Activated B cell treated with CpG ODN at 0.5 μM for 24 hours (primary cell): ENCODE measurements at regions not wholly inside any gene's neighbourhood (a gene's known extent, or its start where the extent isn't known, plus 50 kb on each side); places are given as distances from the start of the nearest gene placed in this dataset.

Source experiments
- ATAC-seq: fragments of 200-7000 bp; cut with Tn5 transposase; one replicate; pipeline ENCODE4 v1.10.0; 2021; ENCODE audit warnings: low read depth, mild to moderate bottlenecking, moderate library complexity
- CTCF ChIA-PET: fragments of 350-600 bp; sonication (Branson Sonifier 250); formaldehyde crosslinking; loops from one replicate; lab custom pipeline; 2021; ENCODE audit warnings: antibody characterized with exemption; lab: Charles Lee
- POLR2A ChIA-PET: fragments of 350-600 bp; sonication (Branson Sonifier 250); formaldehyde crosslinking; loops from one replicate; lab custom pipeline; 2021; ENCODE audit warnings: antibody characterized with exemption; lab: Charles Lee
- DNase-seq: peaks from one replicate; pipeline ENCODE4 v3.0.0; 2022
- H3K27ac Mint-ChIP-seq: one replicate; pipeline ENCODE4 v1.8.0; 2020; ENCODE audit warnings: mixed read lengths
- H3K27me3 Mint-ChIP-seq: one replicate; pipeline ENCODE4 v1.8.0; 2021; ENCODE audit warnings: mixed read lengths
- H3K36me3 Mint-ChIP-seq: one replicate; pipeline ENCODE4 v1.8.0; 2021; ENCODE audit warnings: low read depth, mixed read lengths
- H3K4me1 Mint-ChIP-seq: one replicate; pipeline ENCODE4 v1.8.0; 2021; ENCODE audit warnings: mixed read lengths
- H3K4me3 Mint-ChIP-seq: one replicate; pipeline ENCODE4 v1.8.0; 2020; ENCODE audit warnings: mild to moderate bottlenecking, mixed read lengths
- H3K9me3 Mint-ChIP-seq: one replicate; pipeline ENCODE4 v1.8.0; 2020; ENCODE audit warnings: mixed read lengths
- intact Hi-C: fragments of 100-400 bp; cut with micrococcal nuclease; formaldehyde crosslinking; loops from one replicate; pipeline ENCODE4 v1.15.1; 2024
- TF ChIP-seq, protein P1 (sequence below): fragments of 200-600 bp; IDR thresholded peaks from one replicate; pipeline ENCODE4 v1.8.0; 2022; ENCODE audit warnings: antibody characterized with exemption, mild to moderate bottlenecking

DNA sequence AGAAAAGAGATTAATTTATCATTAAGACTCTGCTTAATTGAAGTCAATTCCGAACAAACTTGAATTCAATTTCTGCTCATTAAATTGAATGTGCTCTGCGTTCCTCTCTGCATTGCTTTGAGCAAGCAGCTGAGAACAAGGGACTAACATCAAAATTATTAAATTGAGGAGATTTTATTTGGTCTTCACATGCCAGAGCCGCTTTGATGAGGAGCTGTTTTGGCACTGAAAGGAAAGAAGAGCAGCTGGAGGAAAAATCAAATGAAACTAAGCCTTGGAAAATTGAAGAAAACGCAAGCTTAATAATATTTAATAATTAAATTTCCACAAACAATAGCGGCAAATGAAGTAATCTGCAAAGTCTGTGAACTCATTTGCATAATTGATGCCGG is 222.0 kb upstream of the PKN2 start:
- H3K36me3 Mint-ChIP-seq = no peaks in the 10 kb centered on the region
- CTCF ChIA-PET = no interaction called here
- intact Hi-C loops = no loop called here

DNA sequence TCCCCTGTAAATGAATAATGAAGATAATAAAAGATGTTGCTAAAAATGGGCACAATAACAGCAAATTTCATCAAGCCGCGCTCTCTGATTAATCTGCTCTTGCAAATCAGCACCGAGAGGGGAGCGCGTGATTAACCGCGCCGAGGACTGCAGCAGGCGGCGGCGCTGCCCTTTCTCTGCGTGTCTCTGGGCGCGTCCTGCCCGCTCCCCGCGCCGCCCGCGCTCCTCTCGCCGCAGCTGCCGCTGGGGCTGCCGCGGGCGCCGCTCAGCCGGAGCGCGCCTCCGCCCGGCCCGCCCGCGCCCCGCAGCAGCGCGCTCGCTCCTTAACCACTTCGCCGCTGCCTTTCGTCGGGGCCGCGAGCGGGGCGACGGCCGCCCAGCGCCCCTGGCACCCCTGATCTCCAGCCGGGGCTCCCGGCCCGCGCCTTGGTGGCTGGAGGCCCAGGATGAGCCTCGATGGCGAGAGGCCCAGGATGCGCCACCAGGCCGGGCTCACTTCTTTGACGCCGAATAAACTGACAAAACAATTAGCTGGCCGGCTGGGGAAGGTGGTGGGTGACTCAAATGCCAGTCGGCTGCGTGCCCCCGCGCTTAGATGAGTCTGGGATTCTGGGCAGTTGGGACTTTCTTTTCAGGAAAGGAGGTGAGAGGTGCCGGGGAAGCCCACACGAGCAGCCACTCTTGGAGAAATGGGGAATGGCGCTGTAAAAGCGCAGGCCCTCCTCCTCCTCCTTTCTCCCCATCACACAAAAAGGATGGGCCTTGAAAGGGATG is 221.4 kb upstream of the PKN2 start:
- CTCF ChIA-PET = no interaction called here
- Mint-ChIP-seq H3K4me3 (no peak overlapping the region), H3K27me3 (peaks cover 19% of the 10 kb centered on the region), H3K36me3 (no peaks in the 10 kb centered on the region), H3K9me3 (peaks cover 2% of the 10 kb centered on the region), H3K4me1 (no peaks in the 10 kb centered on the region), H3K27ac (no peak overlapping the region)
- TF ChIP-seq, protein P1, sequence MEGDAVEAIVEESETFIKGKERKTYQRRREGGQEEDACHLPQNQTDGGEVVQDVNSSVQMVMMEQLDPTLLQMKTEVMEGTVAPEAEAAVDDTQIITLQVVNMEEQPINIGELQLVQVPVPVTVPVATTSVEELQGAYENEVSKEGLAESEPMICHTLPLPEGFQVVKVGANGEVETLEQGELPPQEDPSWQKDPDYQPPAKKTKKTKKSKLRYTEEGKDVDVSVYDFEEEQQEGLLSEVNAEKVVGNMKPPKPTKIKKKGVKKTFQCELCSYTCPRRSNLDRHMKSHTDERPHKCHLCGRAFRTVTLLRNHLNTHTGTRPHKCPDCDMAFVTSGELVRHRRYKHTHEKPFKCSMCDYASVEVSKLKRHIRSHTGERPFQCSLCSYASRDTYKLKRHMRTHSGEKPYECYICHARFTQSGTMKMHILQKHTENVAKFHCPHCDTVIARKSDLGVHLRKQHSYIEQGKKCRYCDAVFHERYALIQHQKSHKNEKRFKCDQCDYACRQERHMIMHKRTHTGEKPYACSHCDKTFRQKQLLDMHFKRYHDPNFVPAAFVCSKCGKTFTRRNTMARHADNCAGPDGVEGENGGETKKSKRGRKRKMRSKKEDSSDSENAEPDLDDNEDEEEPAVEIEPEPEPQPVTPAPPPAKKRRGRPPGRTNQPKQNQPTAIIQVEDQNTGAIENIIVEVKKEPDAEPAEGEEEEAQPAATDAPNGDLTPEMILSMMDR = no peak
- DNase-seq (no peak), ATAC-seq (no peak)
- POLR2A ChIA-PET = no interaction called here
- intact Hi-C loops = no loop called here

More for the DNA sequence above, 222.0 kb upstream of the PKN2 start:
- POLR2A ChIA-PET = no interaction called here
- no peak overlapping the region for H3K4me3 Mint-ChIP-seq
- H3K9me3 Mint-ChIP-seq = no peaks in the 10 kb centered on the region
- peaks cover 19% of the 10 kb centered on the region for H3K27me3 Mint-ChIP-seq
- DNase-seq (no peak), ATAC-seq (no peak)
- H3K27ac Mint-ChIP-seq = no peak overlapping the region
- no peaks in the 10 kb centered on the region for H3K4me1 Mint-ChIP-seq
- TF ChIP-seq, protein P1 = no peak

DNA sequence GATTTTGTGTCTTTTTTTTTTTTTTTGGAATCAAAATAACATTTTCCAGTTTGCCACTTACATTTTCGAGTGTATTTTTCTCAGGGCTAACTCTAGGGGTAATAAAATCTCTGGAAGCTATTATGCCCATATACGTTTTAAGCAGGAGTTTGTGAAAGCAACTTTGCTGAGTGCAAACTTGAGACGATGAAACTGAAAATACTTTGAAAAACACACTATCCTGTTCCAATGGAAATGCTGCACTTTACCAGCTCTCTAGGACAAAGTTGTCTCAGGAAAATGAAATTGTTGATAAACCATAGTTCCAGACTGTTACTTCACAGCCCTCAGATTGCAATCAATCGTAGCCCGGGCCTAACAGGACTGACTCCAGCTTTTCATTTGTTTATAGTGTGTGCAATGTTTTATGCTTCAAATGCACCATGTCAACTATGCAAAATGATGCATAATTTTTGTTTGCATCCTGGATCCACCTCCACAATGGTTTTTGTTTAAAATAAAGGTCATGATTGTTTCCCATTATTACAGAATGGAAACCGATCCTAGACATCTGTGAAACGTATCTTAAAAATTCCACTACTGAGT is 220.6 kb upstream of the PKN2 start:
- H3K27ac Mint-ChIP-seq = no peak overlapping the region
- TF ChIP-seq, protein P1 = no peak
- ATAC-seq = no peak
- no peaks in the 10 kb centered on the region for H3K36me3 Mint-ChIP-seq
- H3K4me3 Mint-ChIP-seq = no peak overlapping the region
- H3K4me1 Mint-ChIP-seq = no peaks in the 10 kb centered on the region
- H3K9me3 Mint-ChIP-seq = peaks cover 3% of the 10 kb centered on the region
- intact Hi-C loops = no loop called here
- ChIA-PET POLR2A (no interaction called here), CTCF (no interaction called here)
- no peak for DNase-seq
- H3K27me3 Mint-ChIP-seq = peaks cover 21% of the 10 kb centered on the region

DNA sequence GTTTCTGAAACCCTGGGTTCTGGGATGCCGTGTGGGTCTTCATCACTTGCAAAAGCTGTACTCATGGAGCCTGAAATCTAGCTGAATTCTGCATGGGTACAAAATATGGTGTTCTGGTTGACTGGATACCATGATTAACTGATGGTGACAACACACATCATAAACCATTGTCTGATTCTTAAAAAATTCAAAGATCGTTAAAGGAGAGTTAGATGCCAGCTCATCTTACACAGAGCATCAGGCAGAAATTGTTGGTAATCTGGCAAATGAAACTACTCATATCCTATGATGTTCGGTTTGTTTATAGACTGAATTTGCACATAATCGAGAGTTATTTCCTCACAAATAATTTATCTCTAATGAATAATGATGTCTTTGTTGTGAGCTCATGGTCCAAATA is 218.1 kb upstream of the PKN2 start:
- peaks cover 22% of the 10 kb centered on the region for H3K27me3 Mint-ChIP-seq
- TF ChIP-seq, protein P1 = no peak
- DNase-seq (no peak), ATAC-seq (no peak)
- ChIA-PET POLR2A (no interaction called here), CTCF (no interaction called here)
- peaks cover 3% of the 10 kb centered on the region for H3K9me3 Mint-ChIP-seq
- H3K4me3 Mint-ChIP-seq = no peak overlapping the region
- intact Hi-C loops = no loop called here
- no peak overlapping the region for H3K27ac Mint-ChIP-seq
- no peaks in the 10 kb centered on the region for H3K36me3 Mint-ChIP-seq
- no peaks in the 10 kb centered on the region for H3K4me1 Mint-ChIP-seq

DNA sequence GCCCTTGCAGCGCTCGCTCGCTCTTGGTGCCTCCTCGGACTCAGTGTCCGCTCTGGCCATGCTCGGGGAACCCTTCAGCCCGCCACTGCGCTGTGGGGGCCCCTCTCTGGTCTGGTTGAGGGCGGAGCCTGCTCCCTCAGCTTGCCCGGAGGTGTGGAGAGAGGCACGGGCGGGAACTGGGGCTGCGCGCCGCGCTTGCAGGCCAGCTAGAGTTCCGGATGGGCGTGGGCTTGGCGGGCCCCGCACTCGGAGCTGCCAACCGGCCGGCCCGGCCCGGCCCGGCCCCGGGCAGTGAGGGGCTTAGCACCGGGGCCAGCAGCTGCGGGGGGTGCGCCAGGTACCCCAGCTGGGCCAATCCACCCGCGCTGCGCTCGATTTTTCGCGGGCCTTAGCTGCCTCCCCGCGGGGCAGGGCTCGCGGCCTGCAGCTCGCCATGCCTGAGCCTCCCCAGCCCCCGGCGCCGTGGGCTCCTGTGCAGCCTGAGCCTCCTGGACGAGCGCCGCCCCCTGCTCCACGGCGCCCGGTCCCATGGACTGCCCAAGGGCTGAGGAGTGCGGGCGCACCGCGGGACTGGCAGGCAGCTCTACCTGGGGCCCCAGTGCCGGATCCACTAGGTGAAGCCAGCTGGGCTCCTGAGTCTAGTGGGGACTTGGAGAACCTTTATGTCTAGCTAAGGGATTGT is 217.0 kb upstream of the PKN2 start:
- TF ChIP-seq, protein P1 = no peak
- ChIA-PET CTCF (no interaction called here), POLR2A (no interaction called here)
- Mint-ChIP-seq H3K27me3 (peaks cover 16% of the 10 kb centered on the region), H3K27ac (no peak overlapping the region), H3K9me3 (peaks cover 3% of the 10 kb centered on the region), H3K4me3 (no peak overlapping the region), H3K36me3 (no peaks in the 10 kb centered on the region), H3K4me1 (no peaks in the 10 kb centered on the region)
- no peak for DNase-seq
- ATAC-seq = no peak
- intact Hi-C loops = no loop called here
